ENCODE measurements at regions not wholly inside any gene's neighbourhood (a gene's known extent, or its start where the extent isn't known, plus 50 kb on each side); places are given as distances from the start of the nearest gene placed in this dataset.

DNA sequence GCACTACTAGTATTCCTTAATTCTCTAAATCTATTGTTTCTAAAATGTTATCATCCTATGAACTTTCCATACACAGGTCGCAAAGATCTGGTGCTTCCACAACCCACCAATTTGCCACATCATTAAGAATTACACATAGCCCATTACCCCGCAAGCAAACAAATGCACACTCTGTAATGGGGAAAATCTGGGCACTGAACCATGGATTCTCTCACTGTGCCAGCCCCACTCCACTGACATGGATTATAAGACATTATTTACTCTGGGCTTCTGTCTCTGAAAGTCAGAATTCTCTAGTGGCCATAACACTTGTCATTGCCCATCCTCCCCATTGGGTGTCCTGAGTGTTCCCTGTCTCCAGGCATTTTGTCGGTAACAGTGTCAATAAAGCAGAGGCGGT lies 537.1 kb downstream of the EPHA4 start:
- TF ChIP-seq, protein P1, sequence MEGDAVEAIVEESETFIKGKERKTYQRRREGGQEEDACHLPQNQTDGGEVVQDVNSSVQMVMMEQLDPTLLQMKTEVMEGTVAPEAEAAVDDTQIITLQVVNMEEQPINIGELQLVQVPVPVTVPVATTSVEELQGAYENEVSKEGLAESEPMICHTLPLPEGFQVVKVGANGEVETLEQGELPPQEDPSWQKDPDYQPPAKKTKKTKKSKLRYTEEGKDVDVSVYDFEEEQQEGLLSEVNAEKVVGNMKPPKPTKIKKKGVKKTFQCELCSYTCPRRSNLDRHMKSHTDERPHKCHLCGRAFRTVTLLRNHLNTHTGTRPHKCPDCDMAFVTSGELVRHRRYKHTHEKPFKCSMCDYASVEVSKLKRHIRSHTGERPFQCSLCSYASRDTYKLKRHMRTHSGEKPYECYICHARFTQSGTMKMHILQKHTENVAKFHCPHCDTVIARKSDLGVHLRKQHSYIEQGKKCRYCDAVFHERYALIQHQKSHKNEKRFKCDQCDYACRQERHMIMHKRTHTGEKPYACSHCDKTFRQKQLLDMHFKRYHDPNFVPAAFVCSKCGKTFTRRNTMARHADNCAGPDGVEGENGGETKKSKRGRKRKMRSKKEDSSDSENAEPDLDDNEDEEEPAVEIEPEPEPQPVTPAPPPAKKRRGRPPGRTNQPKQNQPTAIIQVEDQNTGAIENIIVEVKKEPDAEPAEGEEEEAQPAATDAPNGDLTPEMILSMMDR (conservative IDR thresholded peaks at IDR 0.05; ENCODE audit: low read length) = no peak
- no peak for TF ChIP-seq EZH2phosphoT487 (IDR thresholded peaks at IDR 0.05; ENCODE audit: borderline replicate concordance)

Measured in Loucy (cell line).